IMR-90 (cell line): ENCODE measurements at regions not wholly inside any gene's neighbourhood (a gene's known extent, or its start where the extent isn't known, plus 50 kb on each side); places are given as distances from the start of the nearest gene placed in this dataset.

ENCODE experiments used
- CTCF ChIP-seq: conservative IDR thresholded peaks from 2 replicates; pipeline ENCODE4 v1.5.1; 2012; ENCODE audit warnings: mild to moderate bottlenecking, low read depth, low read length, improper control_type of control experiment
- MXI1 ChIP-seq: IDR thresholded peaks from 2 replicates; pipeline ENCODE4 v1.6.1; 2012; ENCODE audit warnings: low read depth, mild to moderate bottlenecking, low read length, moderate library complexity, borderline replicate concordance
- POLR2A ChIP-seq: IDR thresholded peaks from 2 replicates; pipeline ENCODE4 v1.6.1; 2012; ENCODE audit warnings: mild to moderate bottlenecking, low read depth, low read length
- RFX5 ChIP-seq: IDR thresholded peaks from 2 replicates; pipeline ENCODE4 v1.8.0; 2012; ENCODE audit warnings: low read depth, mild to moderate bottlenecking, low read length, moderate library complexity
- USF2 ChIP-seq: fragments of 150-350 bp; IDR thresholded peaks from 2 replicates; pipeline ENCODE4 v1.6.1; 2017; ENCODE audit warnings: mild to moderate bottlenecking, antibody characterized with exemption, low read length, low read depth

DNA sequence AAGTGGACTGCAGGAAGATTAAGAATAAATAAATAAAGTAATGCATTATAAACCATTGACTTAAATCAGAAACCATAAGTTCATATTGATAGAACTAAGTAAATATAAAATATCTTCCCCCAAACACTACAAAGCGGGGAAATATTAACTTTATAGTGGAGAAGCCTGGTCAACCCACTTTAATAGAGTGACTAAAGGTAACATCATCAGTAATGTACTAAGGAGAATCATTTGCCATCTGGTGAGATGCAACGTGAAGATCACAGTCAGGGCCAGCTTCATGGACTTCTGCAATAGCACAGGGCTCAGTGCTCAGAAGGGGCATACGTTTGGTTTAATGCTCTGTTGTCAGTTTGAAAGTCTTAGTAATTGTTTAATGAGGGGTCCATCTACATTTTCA is 58.8 kb upstream of the CD83 start:
- no peak for TF ChIP-seq CTCF
- no peak for TF ChIP-seq MXI1
- TF ChIP-seq POLR2A: no peak
- TF ChIP-seq USF2: no peak
- no peak for TF ChIP-seq RFX5
